Type B pancreatic cell (in vitro differentiated cells): ENCODE measurements at regions not wholly inside any gene's neighbourhood (a gene's known extent, or its start where the extent isn't known, plus 50 kb on each side); places are given as distances from the start of the nearest gene placed in this dataset.
"Not testable (repeated sequence)": the region's sequence is repeated elsewhere in the genome, so short reads cannot be mapped to it uniquely, and the experiment has no call there.

Experiments
- DNase-seq: peaks from one replicate; pipeline ENCODE4 v3.0.0; 2021; ENCODE audit warnings: mixed read lengths; ENCODE audit not compliant: unreplicated experiment; ENCODE audit errors: extremely low spot score
- H3K27ac Mint-ChIP-seq: 2 replicates; pipeline ENCODE4 v1.8.0; 2021; ENCODE audit warnings: mild to moderate bottlenecking, mixed read lengths
- H3K27me3 Mint-ChIP-seq: 2 replicates; pipeline ENCODE4 v1.8.0; 2021; ENCODE audit warnings: mixed read lengths
- H3K36me3 Mint-ChIP-seq: 2 replicates; pipeline ENCODE4 v1.8.0; 2021; ENCODE audit warnings: mixed read lengths
- H3K4me1 Mint-ChIP-seq: one replicate; pipeline ENCODE4 v1.8.0; 2021; ENCODE audit warnings: mixed read lengths; ENCODE audit not compliant: unreplicated experiment
- H3K4me3 Mint-ChIP-seq: 2 replicates; pipeline ENCODE4 v1.8.0; 2021; ENCODE audit warnings: mild to moderate bottlenecking, mixed read lengths
- H3K9me3 Mint-ChIP-seq: 2 replicates; pipeline ENCODE4 v1.8.0; 2021; ENCODE audit warnings: mixed read lengths
- CTCF ChIP-seq: fragments of 200-600 bp; sonication (generic); conservative IDR thresholded peaks from 2 replicates; pipeline ENCODE4 v1.5.0; 2021; ENCODE audit warnings: antibody characterized with exemption, mild to moderate bottlenecking

- H3K4me3 Mint-ChIP-seq: no peak overlapping the region
- DNase-seq: no peak
- H3K27ac Mint-ChIP-seq: no peak overlapping the region
- H3K27me3 Mint-ChIP-seq: no peaks in the 10 kb centered on the region
- no peaks in the 10 kb centered on the region for H3K9me3 Mint-ChIP-seq
- H3K4me1 Mint-ChIP-seq: peaks cover 13% of the 10 kb centered on the region
- H3K36me3 Mint-ChIP-seq: no peaks in the 10 kb centered on the region
- TF ChIP-seq CTCF: no peak
Measured at GRCh38 chr10:94240901-94241300, 121.8 kb downstream of the NOC3L start.

- no peak overlapping the region for H3K4me3 Mint-ChIP-seq
- H3K27ac Mint-ChIP-seq: no peak overlapping the region
- peaks cover 14% of the 10 kb centered on the region for H3K4me1 Mint-ChIP-seq
- no peaks in the 10 kb centered on the region for H3K9me3 Mint-ChIP-seq
- peaks cover 4% of the 10 kb centered on the region for H3K36me3 Mint-ChIP-seq
- H3K27me3 Mint-ChIP-seq: no peaks in the 10 kb centered on the region
- DNase-seq: no peak
- TF ChIP-seq CTCF: no peak
Measured at GRCh38 chr10:94251098-94251497, 111.6 kb downstream of the NOC3L start.

- no peak overlapping the region for H3K27ac Mint-ChIP-seq
- TF ChIP-seq CTCF: no peak
- H3K4me3 Mint-ChIP-seq: no peak overlapping the region
- no peak for DNase-seq
- H3K36me3 Mint-ChIP-seq: peaks cover 4% of the 10 kb centered on the region
- H3K27me3 Mint-ChIP-seq: no peaks in the 10 kb centered on the region
- H3K9me3 Mint-ChIP-seq: no peaks in the 10 kb centered on the region
- peaks cover 14% of the 10 kb centered on the region for H3K4me1 Mint-ChIP-seq
Measured at GRCh38 chr10:94251568-94251967, 111.2 kb downstream of the NOC3L start.

- not testable (repeated sequence) for H3K27ac Mint-ChIP-seq, H3K9me3 Mint-ChIP-seq, H3K36me3 Mint-ChIP-seq, H3K4me1 Mint-ChIP-seq, H3K4me3 Mint-ChIP-seq, DNase-seq, H3K27me3 Mint-ChIP-seq
Measured at GRCh38 chr10:94257407-94257806, 105.3 kb downstream of the NOC3L start.

GRCh38 chr10:94260455-94260854, 102.3 kb downstream of the NOC3L start:
- TF ChIP-seq CTCF: no peak
- DNase-seq: no peak
- Mint-ChIP-seq H3K4me1 (peaks cover under 1% of the 10 kb centered on the region), H3K27ac (no peak overlapping the region), H3K4me3 (no peak overlapping the region), H3K27me3 (no peaks in the 10 kb centered on the region), H3K9me3 (no peaks in the 10 kb centered on the region), H3K36me3 (no peaks in the 10 kb centered on the region)

GRCh38 chr10:94264085-94264484, 98.7 kb downstream of the NOC3L start:
- no peak overlapping the region for H3K27ac Mint-ChIP-seq

More at GRCh38 chr10:94264085-94264484, 98.7 kb downstream of the NOC3L start:
- no peak overlapping the region for H3K4me3 Mint-ChIP-seq
- no peaks in the 10 kb centered on the region for H3K9me3 Mint-ChIP-seq
- no peak for TF ChIP-seq CTCF
- no peak for DNase-seq
- no peaks in the 10 kb centered on the region for H3K27me3 Mint-ChIP-seq
- no peaks in the 10 kb centered on the region for H3K36me3 Mint-ChIP-seq
- peaks cover 12% of the 10 kb centered on the region for H3K4me1 Mint-ChIP-seq
